C1 segment of cervical spinal cord (tissue), 14 donors: ENCODE measurements at regions not wholly inside any gene's neighbourhood (a gene's known extent, or its start where the extent isn't known, plus 50 kb on each side); places are given as distances from the start of the nearest gene placed in this dataset.

Source experiments
- DNase-seq, 14 donors: peaks; one replicate each; lab custom pipeline; 2025; lab: John Stamatoyannopoulos, UW

GRCh38 chr12:61754214-61754613, 506.0 kb upstream of the USP15 start:
- no peak for DNase-seq

- no peak for DNase-seq
Measured at GRCh38 chr12:61757831-61758505, 502.2 kb upstream of the USP15 start.

DNA sequence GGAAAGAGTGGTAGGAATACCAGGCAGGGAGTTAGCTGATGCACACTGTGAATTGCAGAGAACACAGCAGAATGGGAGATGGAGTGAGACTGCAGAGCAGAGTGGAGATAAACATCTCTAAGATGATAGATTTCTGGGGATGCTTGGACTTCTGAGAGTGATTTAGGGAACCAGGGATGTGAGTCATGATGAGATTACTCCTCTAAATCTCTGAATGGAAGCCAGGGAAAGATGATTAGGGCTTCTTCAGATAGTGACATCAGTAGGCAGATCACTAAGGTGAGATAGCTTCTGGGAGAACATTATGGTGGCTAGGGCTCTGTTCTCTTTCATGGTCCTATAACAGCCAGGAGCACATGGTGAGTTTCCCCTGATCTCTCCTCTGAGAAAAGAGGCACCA, 501.5 kb upstream of the USP15 start:
- no peak for DNase-seq

- no peak for DNase-seq
Measured at GRCh38 chr12:61765926-61766325, 494.3 kb upstream of the USP15 start.

DNA sequence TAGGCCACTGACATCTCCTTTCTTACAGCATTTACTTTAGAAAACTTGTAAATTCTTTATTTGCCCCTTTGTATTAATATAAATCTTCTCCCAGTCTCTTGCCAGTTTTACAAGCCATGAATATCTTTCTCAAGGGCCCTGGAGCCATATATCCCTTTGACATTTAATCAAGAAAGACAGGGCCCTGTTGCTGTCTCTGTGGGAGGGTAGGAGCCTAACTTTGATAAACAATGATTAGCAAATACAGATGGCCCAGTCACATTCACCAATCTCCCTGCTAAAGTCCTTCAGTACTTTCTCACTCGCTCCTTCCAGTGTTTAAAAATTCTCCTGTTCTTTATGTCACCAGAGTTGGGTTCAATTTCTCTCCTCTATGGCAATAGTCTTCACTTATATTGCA, 479.8 kb upstream of the USP15 start:
- no peak for DNase-seq

- DNase-seq, result no peak
Measured at GRCh38 chr12:61781021-61781581, 479.1 kb upstream of the USP15 start.

DNA sequence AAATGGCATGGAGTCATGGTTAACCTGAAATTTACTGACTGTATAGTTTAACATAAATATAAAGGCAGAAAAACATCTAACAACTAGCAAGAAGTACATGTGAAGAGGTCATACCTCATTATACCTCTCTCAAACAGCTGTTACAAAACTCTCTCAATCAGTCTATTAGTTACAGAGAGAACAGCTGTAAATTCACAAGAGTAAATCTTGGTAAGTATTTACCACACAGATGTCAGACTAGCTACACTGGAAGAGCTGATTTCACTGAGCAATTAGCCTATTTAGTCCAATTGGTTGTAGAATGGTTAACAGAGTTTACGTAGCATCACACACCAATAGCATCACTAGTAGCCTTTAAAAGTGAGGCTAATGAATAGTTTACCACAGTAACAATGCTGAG, 463.4 kb upstream of the USP15 start:
- DNase-seq, result no peak

DNA sequence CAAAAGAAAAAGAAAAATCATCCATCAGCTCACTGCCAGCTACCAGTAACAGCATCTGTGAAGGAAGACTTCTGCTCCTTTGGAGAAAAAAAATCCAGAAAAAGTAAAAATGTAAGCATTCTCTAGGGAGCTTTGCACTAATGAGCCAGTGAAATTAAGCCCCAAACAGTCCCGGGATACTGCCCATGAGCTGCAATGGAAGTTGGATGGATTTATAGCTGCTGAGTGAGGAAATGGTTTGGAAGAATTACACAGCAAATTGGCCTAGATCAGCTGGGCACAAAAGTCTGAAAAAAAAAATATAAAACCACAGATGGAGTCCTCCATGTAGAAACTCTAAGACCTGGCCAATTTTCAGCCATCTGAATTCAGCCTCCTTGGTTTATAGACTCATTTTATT, 462.9 kb upstream of the USP15 start:
- DNase-seq, result no peak

- DNase-seq, result no peak
Measured at GRCh38 chr12:61798778-61799177, 461.4 kb upstream of the USP15 start.

DNA sequence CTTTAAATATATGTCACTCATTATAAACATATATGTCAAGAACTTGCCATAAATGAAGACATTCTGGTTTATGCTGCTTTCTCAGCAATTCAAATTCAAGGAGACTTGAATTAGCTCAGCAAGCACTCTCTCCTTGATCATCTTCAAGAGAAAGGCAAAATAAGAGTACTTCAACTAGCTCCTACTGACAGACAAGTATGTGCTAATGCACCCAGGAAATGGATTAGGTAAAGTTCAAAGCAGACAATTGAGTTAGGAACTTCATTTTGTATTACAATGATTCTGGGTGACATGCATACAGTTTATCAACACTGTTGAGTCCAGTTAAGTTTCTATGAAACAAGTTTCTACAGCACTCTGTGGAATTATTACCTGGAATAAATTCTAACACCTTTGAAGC, 455.9 kb upstream of the USP15 start:
- DNase-seq, result no peak

DNA sequence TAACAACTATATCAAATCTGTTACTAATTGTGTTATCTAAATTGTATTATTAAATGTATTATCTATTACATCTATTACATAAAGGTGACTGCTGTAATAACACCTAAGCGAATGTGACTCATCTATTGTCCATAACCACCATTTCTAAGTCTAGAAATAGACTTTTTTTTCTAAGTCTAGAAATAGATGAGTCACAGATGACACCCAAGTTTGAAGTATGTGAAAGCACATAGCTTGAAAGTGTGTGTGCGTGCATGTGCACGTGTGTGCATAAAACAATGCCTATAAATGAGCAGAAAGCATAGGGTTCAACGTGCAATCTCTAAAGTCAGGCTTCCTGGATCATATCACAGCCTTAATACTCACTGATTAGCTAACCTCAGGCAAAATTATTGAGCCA, 451.3 kb upstream of the USP15 start:
- no peak for DNase-seq

DNA sequence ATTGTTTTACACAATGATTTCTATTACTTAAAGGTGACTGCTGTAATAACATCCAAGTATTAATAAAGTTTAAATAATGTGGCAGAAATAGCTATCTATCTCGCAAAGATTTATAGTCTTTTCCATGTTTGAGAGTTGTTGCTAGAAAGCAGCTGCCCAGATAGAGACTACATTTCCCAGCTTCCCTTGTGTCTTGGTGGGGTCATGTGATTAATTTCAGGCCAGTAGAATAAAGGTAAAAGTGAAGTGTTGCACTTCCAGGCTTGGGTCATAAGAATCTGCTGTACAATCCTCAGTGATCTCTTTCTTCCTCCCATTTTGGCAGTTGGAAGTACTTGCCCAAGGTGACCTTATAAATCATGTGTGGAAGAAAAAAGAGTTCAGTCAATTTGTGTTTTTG, 449.7 kb upstream of the USP15 start:
- no peak for DNase-seq

GRCh38 chr12:61821381-61821780, 438.8 kb upstream of the USP15 start:
- DNase-seq, result no peak

- no peak for DNase-seq
Measured at GRCh38 chr12:61823102-61823501, 437.1 kb upstream of the USP15 start.

DNA sequence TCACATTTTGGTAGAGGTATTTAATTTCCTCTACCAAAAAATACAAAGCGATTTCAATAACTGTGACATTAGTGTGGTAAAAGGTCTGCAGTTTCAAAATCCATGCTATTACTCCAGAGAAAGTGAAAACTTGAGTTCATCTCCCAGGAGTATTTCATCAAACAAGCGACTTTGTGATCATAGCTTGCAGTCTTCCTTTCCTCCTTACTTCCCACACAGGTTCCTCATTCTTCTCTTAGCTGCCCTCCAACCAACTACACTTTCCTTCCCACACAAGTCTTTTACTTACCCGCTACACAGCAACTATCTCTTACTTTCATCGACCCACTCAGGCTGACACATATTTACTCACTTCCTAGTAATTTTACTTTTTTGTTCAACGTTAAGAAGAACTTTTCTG, 413.4 kb upstream of the USP15 start:
- DNase-seq, result no peak

- DNase-seq, result no peak
Measured at GRCh38 chr12:61848893-61849292, 411.3 kb upstream of the USP15 start.

GRCh38 chr12:61853945-61854344, 406.3 kb upstream of the USP15 start:
- DNase-seq, result no peak

DNA sequence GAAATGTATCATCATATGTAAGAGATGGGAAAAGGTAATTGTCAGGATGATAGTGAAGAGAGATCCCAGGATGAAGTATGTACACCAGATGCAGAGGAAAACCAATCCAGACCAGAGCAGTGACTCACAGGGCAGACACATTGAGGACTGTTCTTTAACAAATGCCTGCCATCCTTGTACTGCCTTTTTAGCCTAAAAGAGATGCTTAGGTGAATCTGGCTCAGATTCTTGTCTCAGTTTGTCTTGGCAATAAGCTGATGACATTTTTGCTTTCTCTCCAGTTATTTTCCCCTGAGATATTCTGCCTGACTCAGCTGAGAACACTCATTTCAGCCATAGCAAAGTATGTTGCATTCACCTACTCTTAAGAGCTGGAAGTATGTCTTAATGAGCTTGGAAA, 405.3 kb upstream of the USP15 start:
- DNase-seq, result no peak

- no peak for DNase-seq
Measured at GRCh38 chr12:61857968-61858367, 402.2 kb upstream of the USP15 start.

DNA sequence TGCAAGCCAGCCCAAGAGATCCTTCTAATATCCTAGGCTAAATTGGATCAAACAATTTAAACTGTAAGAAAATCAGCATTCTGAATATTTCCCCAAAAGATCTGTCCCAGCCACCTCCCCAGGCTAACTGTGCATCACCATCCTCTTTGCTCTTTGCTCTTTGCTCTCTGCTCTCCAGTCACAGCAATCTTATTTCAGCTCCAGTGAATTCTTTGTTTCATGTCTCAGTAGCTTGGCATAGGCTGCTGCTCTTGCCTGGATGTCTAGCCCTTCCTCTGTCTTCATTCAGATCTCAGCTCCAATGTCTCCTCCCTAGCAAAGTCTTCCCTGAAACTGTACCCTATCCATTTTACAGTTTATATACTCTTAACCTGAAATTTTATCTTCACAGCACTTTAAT, 399.8 kb upstream of the USP15 start:
- no peak for DNase-seq

- no peak for DNase-seq
Measured at GRCh38 chr12:61862986-61863385, 397.2 kb upstream of the USP15 start.

- DNase-seq, result no peak
Measured at GRCh38 chr12:61863811-61864210, 396.4 kb upstream of the USP15 start.

- DNase-seq, result no peak
Measured at GRCh38 chr12:61869796-61870195, 390.4 kb upstream of the USP15 start.
